GM23338 (cell line): ENCODE measurements at regions not wholly inside any gene's neighbourhood (a gene's known extent, or its start where the extent isn't known, plus 50 kb on each side); places are given as distances from the start of the nearest gene placed in this dataset.

ENCODE experiments used
- ATAC-seq: fragments of 200-7000 bp; cut with Tn5 transposase; 3 replicates; pipeline ENCODE4 v1.9.1; 2020
- DNase-seq: peaks from one replicate; pipeline ENCODE4 v3.0.0-alpha.2; 2015; ENCODE audit warnings: low spot score
- H2AFZ ChIP-seq: fragments of 200-600 bp; sonication (generic); 2 replicates; pipeline ENCODE4 v1.8.0; 2016; ENCODE audit warnings: antibody characterized with exemption, mild to moderate bottlenecking, moderate library complexity
- H3F3A ChIP-seq: fragments of 200-600 bp; sonication (generic); replicated peaks from 2 replicates; pipeline ENCODE4 v1.8.0; 2017; ENCODE audit warnings: antibody characterized with exemption, mixed run types, low read depth
- H3K27ac ChIP-seq: fragments of 200-600 bp; sonication (generic); 2 replicates; pipeline ENCODE4 v1.6.1; 2016; ENCODE audit warnings: low read depth
- H3K27me3 ChIP-seq: fragments of 200-600 bp; sonication (generic); 2 replicates; pipeline ENCODE4 v1.8.0; 2016; ENCODE audit warnings: mild to moderate bottlenecking, mixed run types, moderate library complexity; ENCODE audit not compliant: insufficient read depth
- H3K36me3 ChIP-seq: fragments of 200-600 bp; sonication (generic); 2 replicates; pipeline ENCODE4 v1.8.0; 2016; ENCODE audit warnings: mild to moderate bottlenecking; ENCODE audit not compliant: insufficient read depth
- H3K4me1 ChIP-seq: fragments of 200-600 bp; sonication (generic); 2 replicates; pipeline ENCODE4 v1.8.0; 2016; ENCODE audit warnings: mild to moderate bottlenecking, moderate library complexity; ENCODE audit not compliant: insufficient read depth
- H3K4me2 ChIP-seq: fragments of 200-600 bp; sonication (generic); 2 replicates; pipeline ENCODE4 v1.7.1; 2017; ENCODE audit warnings: mixed run types
- H3K4me3 ChIP-seq: fragments of 200-600 bp; sonication (generic); 2 replicates; pipeline ENCODE4 v1.6.1; 2016; ENCODE audit warnings: mixed run types
- H3K79me2 ChIP-seq: fragments of 200-600 bp; sonication (generic); replicated peaks from 2 replicates; pipeline ENCODE4 v1.8.0; 2017; ENCODE audit warnings: mild to moderate bottlenecking; ENCODE audit not compliant: insufficient read depth
- H3K9me2 ChIP-seq: fragments of 200-600 bp; sonication (generic); 2 replicates; pipeline ENCODE4 v1.8.0; 2017; ENCODE audit not compliant: insufficient read depth
- H4K20me1 ChIP-seq: fragments of 200-600 bp; sonication (generic); replicated peaks from 2 replicates; pipeline ENCODE4 v1.8.0; 2017; ENCODE audit warnings: mild to moderate bottlenecking; ENCODE audit not compliant: insufficient read depth
- H3K27ac Mint-ChIP-seq: 2 replicates; pipeline ENCODE4 v1.8.0; 2020; ENCODE audit warnings: inconsistent platforms, mild to moderate bottlenecking, moderate library complexity, mixed read lengths
- H3K27me3 Mint-ChIP-seq: 3 replicates; pipeline ENCODE4 v1.8.0; 2022; ENCODE audit warnings: low read depth, mild to moderate bottlenecking, moderate library complexity, mixed read lengths, inconsistent platforms; ENCODE audit not compliant: insufficient read depth, poor library complexity
- H3K36me3 Mint-ChIP-seq: 3 replicates; pipeline ENCODE4 v1.8.0; 2021; ENCODE audit warnings: low read depth, mild to moderate bottlenecking, inconsistent platforms, moderate library complexity, mixed read lengths
- H3K4me1 Mint-ChIP-seq: 3 replicates; pipeline ENCODE4 v1.8.0; 2020; ENCODE audit warnings: mild to moderate bottlenecking, inconsistent platforms, mixed read lengths
- H3K4me3 Mint-ChIP-seq: 3 replicates; pipeline ENCODE4 v1.8.0; 2021; ENCODE audit warnings: moderate library complexity, mild to moderate bottlenecking, inconsistent platforms, mixed read lengths
- H3K9me3 Mint-ChIP-seq: 3 replicates; pipeline ENCODE4 v1.8.0; 2020; ENCODE audit warnings: moderate library complexity, mild to moderate bottlenecking, inconsistent platforms, mixed read lengths
- CREB1 ChIP-seq: fragments of 250-450 bp; sonication (Bioruptor Pico); IDR thresholded peaks from 2 replicates; pipeline ENCODE4 v1.5.0; 2020; ENCODE audit warnings: low read depth, mild to moderate bottlenecking, moderate library complexity
- CTCF ChIP-seq, 2 experiments: fragments of 200-600 bp in 1 of 2; sonication (generic) in 1 of 2; conservative IDR thresholded peaks; 2 replicates each; pipeline versions ENCODE4 v1.5.1 to v1.6.1; 2016 to 2017; ENCODE audit warnings: antibody characterized with exemption in 2 of 2, low read depth in 2 of 2, mild to moderate bottlenecking in 2 of 2, moderate library complexity in 1 of 2
- ETS1 ChIP-seq: IDR thresholded peaks from 2 replicates; pipeline ENCODE4 v1.6.1; 2016; ENCODE audit warnings: antibody characterized with exemption
- EZH2 ChIP-seq: fragments of 200-600 bp; sonication (generic); IDR thresholded peaks from one replicate; pipeline ENCODE4 v1.8.0; 2017; ENCODE audit warnings: antibody characterized with exemption, mild to moderate bottlenecking, low read depth; ENCODE audit not compliant: unreplicated experiment
- EZH2phosphoT487 ChIP-seq: fragments of 200-600 bp; sonication (generic); IDR thresholded peaks from one replicate; pipeline ENCODE4 v1.8.1; 2018; ENCODE audit warnings: antibody characterized with exemption; ENCODE audit not compliant: unreplicated experiment
- JUNB ChIP-seq: IDR thresholded peaks from one replicate; pipeline ENCODE4 v1.6.1; 2016; ENCODE audit warnings: antibody characterized with exemption; ENCODE audit not compliant: unreplicated experiment
- NANOG ChIP-seq: IDR thresholded peaks from 2 replicates; pipeline ENCODE4 v1.6.1; 2016; ENCODE audit warnings: antibody characterized with exemption, borderline replicate concordance
- POLR2AphosphoS5 ChIP-seq: IDR thresholded peaks from 2 replicates; pipeline ENCODE4 v1.6.1; 2016; ENCODE audit warnings: antibody characterized with exemption, low read depth
- STAT1 ChIP-seq: IDR thresholded peaks from one replicate; pipeline ENCODE4 v1.6.1; 2016; ENCODE audit warnings: antibody characterized with exemption; ENCODE audit not compliant: unreplicated experiment
- ZNF114 ChIP-seq: fragments of 250-450 bp; sonication (Bioruptor Pico); IDR thresholded peaks from 2 replicates; pipeline ENCODE4 v1.5.0; 2020; ENCODE audit warnings: mild to moderate bottlenecking, moderate library complexity
- ZNF331 ChIP-seq: fragments of 250-450 bp; sonication (Bioruptor Pico); IDR thresholded peaks from 2 replicates; pipeline ENCODE4 v1.5.0; 2020; ENCODE audit warnings: low read depth, mild to moderate bottlenecking, moderate library complexity
- TF ChIP-seq, protein P1 (sequence below): fragments of 250-450 bp; sonication (Bioruptor Pico); IDR thresholded peaks from 2 replicates; pipeline ENCODE4 v1.5.0; 2020; ENCODE audit warnings: mild to moderate bottlenecking, moderate library complexity
- TF ChIP-seq, protein P2 (sequence below): IDR thresholded peaks from one replicate; pipeline ENCODE4 v1.6.1; 2018; ENCODE audit warnings: antibody characterized with exemption; ENCODE audit not compliant: unreplicated experiment

- Histone ChIP-seq H3K79me2 (no peaks in the 10 kb centered on the region), H3K4me2 (no peak overlapping the region), H2AFZ (peak overlapping the region; percentile 19; the same call in 1 of the 2 replicates), H3K27ac (no peak overlapping the region), H3K27me3 (no peaks in the 10 kb centered on the region), H4K20me1 (no peaks in the 10 kb centered on the region), H3K4me3 (no peak overlapping the region), H3K9me2 (no peaks in the 10 kb centered on the region), H3K36me3 (no peaks in the 10 kb centered on the region), H3K4me1 (peaks cover 9% of the 10 kb centered on the region; the same call in 1 of the 2 replicates), H3F3A (no peaks in the 10 kb centered on the region)
- DNase-seq (no peak), ATAC-seq (no peak)
- Mint-ChIP-seq H3K9me3 (no peaks in the 10 kb centered on the region), H3K4me1 (peaks cover 7% of the 10 kb centered on the region; the same call in 2 of the 3 replicates), H3K36me3 (no peaks in the 10 kb centered on the region), H3K27me3 (peaks cover 2% of the 10 kb centered on the region), H3K27ac (no peak overlapping the region), H3K4me3 (no peak overlapping the region)
- TF ChIP-seq CTCF (conservative IDR thresholded peaks at IDR 0.05; ENCODE audit: low read depth in 2 of 2) = no peak
- no peak for TF ChIP-seq ETS1
- no peak for TF ChIP-seq NANOG
- TF ChIP-seq STAT1 = no peak
- no peak for TF ChIP-seq POLR2AphosphoS5
- no peak for TF ChIP-seq CREB1 (CRISPR knock-in tag)
- TF ChIP-seq, protein P1, sequence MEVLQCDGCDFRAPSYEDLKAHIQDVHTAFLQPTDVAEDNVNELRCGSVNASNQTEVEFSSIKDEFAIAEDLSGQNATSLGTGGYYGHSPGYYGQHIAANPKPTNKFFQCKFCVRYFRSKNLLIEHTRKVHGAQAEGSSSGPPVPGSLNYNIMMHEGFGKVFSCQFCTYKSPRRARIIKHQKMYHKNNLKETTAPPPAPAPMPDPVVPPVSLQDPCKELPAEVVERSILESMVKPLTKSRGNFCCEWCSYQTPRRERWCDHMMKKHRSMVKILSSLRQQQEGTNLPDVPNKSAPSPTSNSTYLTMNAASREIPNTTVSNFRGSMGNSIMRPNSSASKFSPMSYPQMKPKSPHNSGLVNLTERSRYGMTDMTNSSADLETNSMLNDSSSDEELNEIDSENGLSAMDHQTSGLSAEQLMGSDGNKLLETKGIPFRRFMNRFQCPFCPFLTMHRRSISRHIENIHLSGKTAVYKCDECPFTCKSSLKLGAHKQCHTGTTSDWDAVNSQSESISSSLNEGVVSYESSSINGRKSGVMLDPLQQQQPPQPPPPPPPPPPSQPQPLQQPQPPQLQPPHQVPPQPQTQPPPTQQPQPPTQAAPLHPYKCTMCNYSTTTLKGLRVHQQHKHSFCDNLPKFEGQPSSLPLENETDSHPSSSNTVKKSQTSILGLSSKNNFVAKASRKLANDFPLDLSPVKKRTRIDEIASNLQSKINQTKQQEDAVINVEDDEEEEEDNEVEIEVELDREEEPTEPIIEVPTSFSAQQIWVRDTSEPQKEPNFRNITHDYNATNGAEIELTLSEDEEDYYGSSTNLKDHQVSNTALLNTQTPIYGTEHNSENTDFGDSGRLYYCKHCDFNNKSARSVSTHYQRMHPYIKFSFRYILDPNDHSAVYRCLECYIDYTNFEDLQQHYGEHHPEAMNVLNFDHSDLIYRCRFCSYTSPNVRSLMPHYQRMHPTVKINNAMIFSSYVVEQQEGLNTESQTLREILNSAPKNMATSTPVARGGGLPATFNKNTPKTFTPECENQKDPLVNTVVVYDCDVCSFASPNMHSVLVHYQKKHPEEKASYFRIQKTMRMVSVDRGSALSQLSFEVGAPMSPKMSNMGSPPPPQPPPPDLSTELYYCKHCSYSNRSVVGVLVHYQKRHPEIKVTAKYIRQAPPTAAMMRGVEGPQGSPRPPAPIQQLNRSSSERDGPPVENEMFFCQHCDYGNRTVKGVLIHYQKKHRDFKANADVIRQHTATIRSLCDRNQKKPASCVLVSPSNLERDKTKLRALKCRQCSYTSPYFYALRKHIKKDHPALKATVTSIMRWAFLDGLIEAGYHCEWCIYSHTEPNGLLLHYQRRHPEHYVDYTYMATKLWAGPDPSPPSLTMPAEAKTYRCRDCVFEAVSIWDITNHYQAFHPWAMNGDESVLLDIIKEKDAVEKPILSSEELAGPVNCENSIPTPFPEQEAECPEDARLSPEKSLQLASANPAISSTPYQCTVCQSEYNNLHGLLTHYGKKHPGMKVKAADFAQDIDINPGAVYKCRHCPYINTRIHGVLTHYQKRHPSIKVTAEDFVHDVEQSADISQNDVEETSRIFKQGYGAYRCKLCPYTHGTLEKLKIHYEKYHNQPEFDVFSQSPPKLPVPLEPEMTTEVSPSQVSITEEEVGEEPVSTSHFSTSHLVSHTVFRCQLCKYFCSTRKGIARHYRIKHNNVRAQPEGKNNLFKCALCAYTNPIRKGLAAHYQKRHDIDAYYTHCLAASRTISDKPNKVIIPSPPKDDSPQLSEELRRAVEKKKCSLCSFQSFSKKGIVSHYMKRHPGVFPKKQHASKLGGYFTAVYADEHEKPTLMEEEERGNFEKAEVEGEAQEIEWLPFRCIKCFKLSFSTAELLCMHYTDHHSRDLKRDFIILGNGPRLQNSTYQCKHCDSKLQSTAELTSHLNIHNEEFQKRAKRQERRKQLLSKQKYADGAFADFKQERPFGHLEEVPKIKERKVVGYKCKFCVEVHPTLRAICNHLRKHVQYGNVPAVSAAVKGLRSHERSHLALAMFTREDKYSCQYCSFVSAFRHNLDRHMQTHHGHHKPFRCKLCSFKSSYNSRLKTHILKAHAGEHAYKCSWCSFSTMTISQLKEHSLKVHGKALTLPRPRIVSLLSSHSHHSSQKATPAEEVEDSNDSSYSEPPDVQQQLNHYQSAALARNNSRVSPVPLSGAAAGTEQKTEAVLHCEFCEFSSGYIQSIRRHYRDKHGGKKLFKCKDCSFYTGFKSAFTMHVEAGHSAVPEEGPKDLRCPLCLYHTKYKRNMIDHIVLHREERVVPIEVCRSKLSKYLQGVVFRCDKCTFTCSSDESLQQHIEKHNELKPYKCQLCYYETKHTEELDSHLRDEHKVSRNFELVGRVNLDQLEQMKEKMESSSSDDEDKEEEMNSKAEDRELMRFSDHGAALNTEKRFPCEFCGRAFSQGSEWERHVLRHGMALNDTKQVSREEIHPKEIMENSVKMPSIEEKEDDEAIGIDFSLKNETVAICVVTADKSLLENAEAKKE (CRISPR knock-in tag) = no peak
- TF ChIP-seq, protein P2, sequence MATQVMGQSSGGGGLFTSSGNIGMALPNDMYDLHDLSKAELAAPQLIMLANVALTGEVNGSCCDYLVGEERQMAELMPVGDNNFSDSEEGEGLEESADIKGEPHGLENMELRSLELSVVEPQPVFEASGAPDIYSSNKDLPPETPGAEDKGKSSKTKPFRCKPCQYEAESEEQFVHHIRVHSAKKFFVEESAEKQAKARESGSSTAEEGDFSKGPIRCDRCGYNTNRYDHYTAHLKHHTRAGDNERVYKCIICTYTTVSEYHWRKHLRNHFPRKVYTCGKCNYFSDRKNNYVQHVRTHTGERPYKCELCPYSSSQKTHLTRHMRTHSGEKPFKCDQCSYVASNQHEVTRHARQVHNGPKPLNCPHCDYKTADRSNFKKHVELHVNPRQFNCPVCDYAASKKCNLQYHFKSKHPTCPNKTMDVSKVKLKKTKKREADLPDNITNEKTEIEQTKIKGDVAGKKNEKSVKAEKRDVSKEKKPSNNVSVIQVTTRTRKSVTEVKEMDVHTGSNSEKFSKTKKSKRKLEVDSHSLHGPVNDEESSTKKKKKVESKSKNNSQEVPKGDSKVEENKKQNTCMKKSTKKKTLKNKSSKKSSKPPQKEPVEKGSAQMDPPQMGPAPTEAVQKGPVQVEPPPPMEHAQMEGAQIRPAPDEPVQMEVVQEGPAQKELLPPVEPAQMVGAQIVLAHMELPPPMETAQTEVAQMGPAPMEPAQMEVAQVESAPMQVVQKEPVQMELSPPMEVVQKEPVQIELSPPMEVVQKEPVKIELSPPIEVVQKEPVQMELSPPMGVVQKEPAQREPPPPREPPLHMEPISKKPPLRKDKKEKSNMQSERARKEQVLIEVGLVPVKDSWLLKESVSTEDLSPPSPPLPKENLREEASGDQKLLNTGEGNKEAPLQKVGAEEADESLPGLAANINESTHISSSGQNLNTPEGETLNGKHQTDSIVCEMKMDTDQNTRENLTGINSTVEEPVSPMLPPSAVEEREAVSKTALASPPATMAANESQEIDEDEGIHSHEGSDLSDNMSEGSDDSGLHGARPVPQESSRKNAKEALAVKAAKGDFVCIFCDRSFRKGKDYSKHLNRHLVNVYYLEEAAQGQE = no peak
- no peak for TF ChIP-seq ZNF331 (CRISPR knock-in tag)
- TF ChIP-seq EZH2 = no peak
- TF ChIP-seq EZH2phosphoT487 = no peak
- no peak for TF ChIP-seq JUNB
- TF ChIP-seq ZNF114 = no peak
These were observed 146.9 kb upstream of the PHACTR1 start for GRCh38 chr6:12569646-12570045.
